A549 (cell line): ENCODE measurements at regions not wholly inside any gene's neighbourhood (a gene's known extent, or its start where the extent isn't known, plus 50 kb on each side); places are given as distances from the start of the nearest gene placed in this dataset.

Experiments
- ATAC-seq, 2 experiments: fragments of 200-7000 bp in 1 of 2; fragments of >200 bp in 1 of 2; cut with Nextera tagmentation in 1 of 2; cut with Tn5 transposase in 1 of 2; 3 replicates each; pipeline versions ENCODE4 v1.8.0 to v1.9.1; 2018 to 2020; ENCODE audit warnings: mild to moderate bottlenecking in 1 of 2, moderate library complexity in 1 of 2
- CTCF ChIA-PET: fragments of 300-600 bp; sonication (Branson Sonifier 250); formaldehyde crosslinking; extraction: SDS; loops from one replicate; lab custom pipeline; 2021; ENCODE audit warnings: antibody characterized with exemption, inconsistent platforms; lab: Yijun Ruan, JAX
- POLR2A ChIA-PET: fragments of 350-600 bp; formaldehyde crosslinking; extraction: SDS; loops from one replicate; lab custom pipeline; 2021; ENCODE audit warnings: antibody characterized with exemption, inconsistent platforms; lab: Yijun Ruan, JAX
- DNase-seq, 2 experiments: peaks; one replicate each; pipeline versions ENCODE4 v3.0.0 to v3.0.0-alpha.2; 2011 to 2016; ENCODE audit warnings: low read depth in 1 of 2, low spot score in 1 of 2
- FAIRE-seq: peaks from 2 replicates; lab custom pipeline; 2011; peaks lifted over from hg19 to GRCh38; lab: Jason Lieb, UNC
- H3K27ac ChIP-seq, 2 experiments: fragments of >200 bp; sonication (Bioruptor Twin); formaldehyde crosslinking; 3 replicates each; pipeline ENCODE4 v1.5.1; 2016 to 2017
- H3K4me1 ChIP-seq: fragments of >200 bp; sonication (Bioruptor Twin); formaldehyde crosslinking; 3 replicates; pipeline ENCODE4 v1.6.1; 2016
- H3K4me2 ChIP-seq: fragments of >200 bp; sonication (Bioruptor Twin); formaldehyde crosslinking; 3 replicates; pipeline ENCODE4 v1.6.1; 2016
- H3K4me3 ChIP-seq: fragments of >200 bp; sonication (Bioruptor Twin); formaldehyde crosslinking; 3 replicates; pipeline ENCODE4 v1.5.1; 2016
- H3K9me3 ChIP-seq: fragments of >200 bp; sonication (Bioruptor Twin); formaldehyde crosslinking; 3 replicates; pipeline ENCODE4 v1.6.1; 2016
- BCL3 ChIP-seq: fragments of >200 bp; sonication (Bioruptor Twin); formaldehyde crosslinking; IDR thresholded peaks from 3 replicates; pipeline ENCODE4 v1.6.1; 2016
- CTCF ChIP-seq: fragments of >200 bp; sonication (Bioruptor Twin); formaldehyde crosslinking; IDR thresholded peaks from 3 replicates; pipeline ENCODE4 v1.5.1; 2016
- E2F6 ChIP-seq: IDR thresholded peaks from 2 replicates; pipeline ENCODE4 v1.6.1; 2012; ENCODE audit warnings: low read depth, borderline replicate concordance
- EHMT2 ChIP-seq: fragments of 200-600 bp; sonication (generic); IDR thresholded peaks from 2 replicates; pipeline ENCODE4 v1.6.1; 2016; ENCODE audit warnings: antibody characterized with exemption, low read depth, mild to moderate bottlenecking, moderate library complexity
- ESRRA ChIP-seq: fragments of 150-350 bp; IDR thresholded peaks from 2 replicates; pipeline ENCODE4 v1.6.1; 2014; ENCODE audit warnings: mild to moderate bottlenecking, low read length, borderline replicate concordance
- GATA3 ChIP-seq: IDR thresholded peaks from 2 replicates; pipeline ENCODE4 v1.6.1; 2012; ENCODE audit warnings: borderline replicate concordance
- HDAC2 ChIP-seq: fragments of 200-600 bp; sonication (generic); IDR thresholded peaks from 2 replicates; pipeline ENCODE4 v1.6.1; 2016
- HMGXB4 ChIP-seq: fragments of 250-450 bp; sonication (Bioruptor Pico); IDR thresholded peaks from 2 replicates; pipeline ENCODE4 v1.5.0; 2021; ENCODE audit warnings: mild to moderate bottlenecking, moderate library complexity, borderline replicate concordance
- HOXB5 ChIP-seq: fragments of 250-450 bp; sonication (Bioruptor Pico); IDR thresholded peaks from 2 replicates; pipeline ENCODE4 v1.5.0; 2020; ENCODE audit warnings: mild to moderate bottlenecking, moderate library complexity
- POLR2AphosphoS2 ChIP-seq: conservative IDR thresholded peaks from 2 replicates; pipeline ENCODE4 v1.6.1; 2012; ENCODE audit warnings: low read length, improper control_type of control experiment, inconsistent platforms
- RCOR1 ChIP-seq: fragments of 150-350 bp; IDR thresholded peaks from 2 replicates; pipeline ENCODE4 v1.6.1; 2014; ENCODE audit warnings: antibody characterized with exemption, low read length, low read depth
- REST ChIP-seq: fragments of 200-600 bp; sonication (generic); IDR thresholded peaks from 2 replicates; pipeline ENCODE4 v1.6.1; 2016; ENCODE audit warnings: antibody characterized with exemption, mild to moderate bottlenecking, moderate library complexity
- SMC3 ChIP-seq: fragments of >200 bp; sonication (Bioruptor Twin); formaldehyde crosslinking; IDR thresholded peaks from 3 replicates; pipeline ENCODE4 v1.6.1; 2018; ENCODE audit warnings: inconsistent platforms
- SREBF2 ChIP-seq: fragments of 450-650 bp; IDR thresholded peaks from 2 replicates; pipeline ENCODE4 v1.6.1; 2014; ENCODE audit warnings: mild to moderate bottlenecking, moderate library complexity
- TFCP2L1 ChIP-seq: fragments of 250-450 bp; sonication (Bioruptor Pico); IDR thresholded peaks from 2 replicates; pipeline ENCODE4 v1.5.0; 2021; ENCODE audit warnings: mild to moderate bottlenecking
- ZC3H11A ChIP-seq: fragments of 450-650 bp; IDR thresholded peaks from 2 replicates; pipeline ENCODE4 v1.6.1; 2014; ENCODE audit warnings: antibody characterized with exemption, mild to moderate bottlenecking
- ZFP36 ChIP-seq: fragments of 450-650 bp; IDR thresholded peaks from 2 replicates; pipeline ENCODE4 v1.6.1; 2014; ENCODE audit warnings: borderline replicate concordance; ENCODE audit not compliant: partially characterized antibody
- WGBS: methylation state at CpG from one replicate; pipeline ENCODE4 v1.1.6; 2017; ENCODE audit errors: missing lambda C conversion rate; 5-methylcytosine and 5-hydroxymethylcytosine counted together

GRCh38 chr6:6737671-6738070 is 149.2 kb downstream of the LY86 start (continued):
- TF ChIP-seq REST (no peak), POLR2AphosphoS2 (no peak)

GRCh38 chr6:6738108-6738507 is 149.6 kb downstream of the LY86 start:
- no peak for FAIRE-seq
- H3K4me1 ChIP-seq, result no peaks in the 10 kb centered on the region
- CTCF ChIA-PET, result no interaction called here
- ATAC-seq, result no peak
- H3K4me3 ChIP-seq, result no peak overlapping the region
- no peak overlapping the region for H3K4me2 ChIP-seq
- no peak for DNase-seq
- H3K9me3 ChIP-seq, result no peaks in the 10 kb centered on the region
- POLR2A ChIA-PET, result no interaction called here
- H3K27ac ChIP-seq, result no peak overlapping the region
- 57% methylated on average over 2 of the region's 2 CpGs for WGBS
- TF ChIP-seq E2F6, result no peak
- no peak for TF ChIP-seq HDAC2
- no peak for TF ChIP-seq ESRRA
- TF ChIP-seq RCOR1, result no peak
- no peak for TF ChIP-seq ZC3H11A
- no peak for TF ChIP-seq GATA3

GRCh38 chr6:6738922-6739716 is 150.6 kb downstream of the LY86 start:
- H3K4me1 ChIP-seq, result no peaks in the 10 kb centered on the region
- H3K4me3 ChIP-seq, result no peak overlapping the region
- WGBS, result 53% methylated on average over 5 of the region's 5 CpGs
- TF ChIP-seq BCL3, result no peak
- no peak for TF ChIP-seq ZFP36
- TF ChIP-seq SMC3, result no peak
- TF ChIP-seq EHMT2, result no peak
- TF ChIP-seq HOXB5 (CRISPR knock-in tag), result no peak
- TF ChIP-seq HMGXB4 (CRISPR knock-in tag), result no peak
- TF ChIP-seq TFCP2L1 (CRISPR knock-in tag), result no peak
- no peak for TF ChIP-seq CTCF
- TF ChIP-seq SREBF2, result no peak
- TF ChIP-seq, all 56 proteins: peak for 0
- ChIA-PET CTCF (no interaction called here), POLR2A (no interaction called here)
- H3K4me2 ChIP-seq, result no peak overlapping the region
- DNase-seq, result no peak
- no peak for ATAC-seq
- FAIRE-seq, result no peak
- H3K27ac ChIP-seq, result no peak overlapping the region
- H3K9me3 ChIP-seq, result no peaks in the 10 kb centered on the region
